Fibroblast of lung (primary cell): ENCODE measurements at regions not wholly inside any gene's neighbourhood (a gene's known extent, or its start where the extent isn't known, plus 50 kb on each side); places are given as distances from the start of the nearest gene placed in this dataset.

Source experiments
- DNase-seq, 2 donors: peaks; one replicate each; pipeline versions ENCODE4 v3.0.0 to v3.0.0-alpha.2; 2010; ENCODE audit warnings: low read depth in 2 of 2
- H2AFZ ChIP-seq: 2 replicates; pipeline ENCODE4 v1.5.1; 2012; ENCODE audit warnings: low read length, control low read depth, inconsistent platforms
- H3K27ac ChIP-seq: 2 replicates; pipeline ENCODE4 v1.5.1; 2011; ENCODE audit warnings: low read length, control low read depth; ENCODE audit not compliant: insufficient read depth
- H3K27me3 ChIP-seq: 2 replicates; pipeline ENCODE4 v1.5.1; 2011; ENCODE audit warnings: mild to moderate bottlenecking, low read length; ENCODE audit not compliant: control insufficient read depth, insufficient read depth
- H3K36me3 ChIP-seq: 2 replicates; pipeline ENCODE4 v1.5.1; 2011; ENCODE audit warnings: low read length; ENCODE audit not compliant: control insufficient read depth, insufficient read depth
- H3K4me1 ChIP-seq: 2 replicates; pipeline ENCODE4 v1.5.1; 2011; ENCODE audit warnings: low read length; ENCODE audit not compliant: control insufficient read depth, insufficient read depth; ENCODE audit errors: extremely low read depth
- H3K4me2 ChIP-seq: 2 replicates; pipeline ENCODE4 v1.5.1; 2011; ENCODE audit warnings: low read length, control low read depth; ENCODE audit not compliant: insufficient read depth; ENCODE audit errors: extremely low read depth
- H3K4me3 ChIP-seq, 4 experiments: fragments of 200-600 bp in 1 of 4; sonication (generic) in 1 of 4; replicated peaks in 1 of 4; 2 replicates each; pipeline ENCODE4 v1.5.1; 2011 to 2016; ENCODE audit warnings: low read length in 4 of 4, low read depth in 3 of 4, mild to moderate bottlenecking in 3 of 4, control low read depth in 2 of 4, inconsistent platforms in 1 of 4, mixed read lengths in 1 of 4; ENCODE audit not compliant: insufficient read depth in 1 of 4; ENCODE audit errors: control extremely low read depth in 1 of 4
- H3K79me2 ChIP-seq: 2 replicates; pipeline ENCODE4 v1.5.1; 2012; ENCODE audit warnings: mild to moderate bottlenecking, low read length, inconsistent platforms; ENCODE audit not compliant: control insufficient read depth, insufficient read depth
- H3K9ac ChIP-seq: 2 replicates; pipeline ENCODE4 v1.5.1; 2011; ENCODE audit warnings: mild to moderate bottlenecking, low read length, control low read depth; ENCODE audit not compliant: insufficient read depth
- H3K9me3 ChIP-seq: 2 replicates; pipeline ENCODE4 v1.5.1; 2012; ENCODE audit warnings: low read depth, low read length; ENCODE audit not compliant: control insufficient read depth, insufficient read depth
- H4K20me1 ChIP-seq: 2 replicates; pipeline ENCODE4 v1.5.1; 2011; ENCODE audit warnings: low read length; ENCODE audit not compliant: control insufficient read depth, insufficient read depth; ENCODE audit errors: extremely low read depth
- EZH2 ChIP-seq: IDR thresholded peaks from 2 replicates; pipeline ENCODE4 v1.5.1; 2012; ENCODE audit warnings: low read length, control low read depth, mild to moderate bottlenecking; ENCODE audit errors: missing control alignments
- TF ChIP-seq, protein P1 (sequence below), 2 donors: IDR thresholded peaks in 1 of 2; conservative IDR thresholded peaks in 1 of 2; 1 replicate in 1 of 2; 2 replicates in 1 of 2; pipeline ENCODE4 v1.5.1; 2011 to 2012; ENCODE audit warnings: low read length in 2 of 2, control low read depth in 1 of 2, inconsistent platforms in 1 of 2, low read depth in 1 of 2, mild to moderate bottlenecking in 1 of 2

DNA sequence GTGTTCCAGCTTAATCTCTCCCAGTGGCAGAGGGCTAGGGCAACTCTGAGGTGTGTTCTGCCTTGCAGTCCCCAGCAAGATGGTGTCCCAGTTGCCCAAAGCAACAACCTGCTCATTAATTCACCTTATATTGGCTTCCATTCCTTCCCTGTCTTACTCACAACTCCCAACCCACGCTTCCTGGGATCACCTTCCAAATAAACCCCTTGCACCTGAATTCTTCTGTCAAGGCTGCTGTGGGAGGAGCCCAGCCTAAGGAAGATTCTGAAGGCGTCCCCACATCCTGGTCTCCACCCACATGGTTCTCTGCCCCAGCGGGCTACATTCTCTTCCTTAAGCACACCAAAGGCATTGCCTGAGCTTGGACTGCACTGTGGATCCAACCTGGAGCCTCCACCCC, 116.6 kb upstream of the MAFB start:
- H3K27me3 ChIP-seq, result no peaks in the 10 kb centered on the region
- no peaks in the 10 kb centered on the region for H3K79me2 ChIP-seq
- no peak for TF ChIP-seq EZH2
- TF ChIP-seq, protein P1, sequence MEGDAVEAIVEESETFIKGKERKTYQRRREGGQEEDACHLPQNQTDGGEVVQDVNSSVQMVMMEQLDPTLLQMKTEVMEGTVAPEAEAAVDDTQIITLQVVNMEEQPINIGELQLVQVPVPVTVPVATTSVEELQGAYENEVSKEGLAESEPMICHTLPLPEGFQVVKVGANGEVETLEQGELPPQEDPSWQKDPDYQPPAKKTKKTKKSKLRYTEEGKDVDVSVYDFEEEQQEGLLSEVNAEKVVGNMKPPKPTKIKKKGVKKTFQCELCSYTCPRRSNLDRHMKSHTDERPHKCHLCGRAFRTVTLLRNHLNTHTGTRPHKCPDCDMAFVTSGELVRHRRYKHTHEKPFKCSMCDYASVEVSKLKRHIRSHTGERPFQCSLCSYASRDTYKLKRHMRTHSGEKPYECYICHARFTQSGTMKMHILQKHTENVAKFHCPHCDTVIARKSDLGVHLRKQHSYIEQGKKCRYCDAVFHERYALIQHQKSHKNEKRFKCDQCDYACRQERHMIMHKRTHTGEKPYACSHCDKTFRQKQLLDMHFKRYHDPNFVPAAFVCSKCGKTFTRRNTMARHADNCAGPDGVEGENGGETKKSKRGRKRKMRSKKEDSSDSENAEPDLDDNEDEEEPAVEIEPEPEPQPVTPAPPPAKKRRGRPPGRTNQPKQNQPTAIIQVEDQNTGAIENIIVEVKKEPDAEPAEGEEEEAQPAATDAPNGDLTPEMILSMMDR (conservative IDR thresholded peaks at IDR 0.05 in 1 of 2, IDR thresholded peaks at IDR 0.05 in 1 of 2; ENCODE audit: low read depth in 1 of 2, low read length in 2 of 2), result no peak
- no peak overlapping the region for H3K9ac ChIP-seq
- no peak overlapping the region for H2AFZ ChIP-seq
- no peaks in the 10 kb centered on the region for H4K20me1 ChIP-seq
- no peak overlapping the region for H3K4me2 ChIP-seq
- H3K4me1 ChIP-seq, result no peaks in the 10 kb centered on the region
- H3K9me3 ChIP-seq, result no peaks in the 10 kb centered on the region
- no peak overlapping the region for H3K4me3 ChIP-seq
- H3K27ac ChIP-seq, result no peak overlapping the region
- no peak for DNase-seq
- no peaks in the 10 kb centered on the region for H3K36me3 ChIP-seq

DNA sequence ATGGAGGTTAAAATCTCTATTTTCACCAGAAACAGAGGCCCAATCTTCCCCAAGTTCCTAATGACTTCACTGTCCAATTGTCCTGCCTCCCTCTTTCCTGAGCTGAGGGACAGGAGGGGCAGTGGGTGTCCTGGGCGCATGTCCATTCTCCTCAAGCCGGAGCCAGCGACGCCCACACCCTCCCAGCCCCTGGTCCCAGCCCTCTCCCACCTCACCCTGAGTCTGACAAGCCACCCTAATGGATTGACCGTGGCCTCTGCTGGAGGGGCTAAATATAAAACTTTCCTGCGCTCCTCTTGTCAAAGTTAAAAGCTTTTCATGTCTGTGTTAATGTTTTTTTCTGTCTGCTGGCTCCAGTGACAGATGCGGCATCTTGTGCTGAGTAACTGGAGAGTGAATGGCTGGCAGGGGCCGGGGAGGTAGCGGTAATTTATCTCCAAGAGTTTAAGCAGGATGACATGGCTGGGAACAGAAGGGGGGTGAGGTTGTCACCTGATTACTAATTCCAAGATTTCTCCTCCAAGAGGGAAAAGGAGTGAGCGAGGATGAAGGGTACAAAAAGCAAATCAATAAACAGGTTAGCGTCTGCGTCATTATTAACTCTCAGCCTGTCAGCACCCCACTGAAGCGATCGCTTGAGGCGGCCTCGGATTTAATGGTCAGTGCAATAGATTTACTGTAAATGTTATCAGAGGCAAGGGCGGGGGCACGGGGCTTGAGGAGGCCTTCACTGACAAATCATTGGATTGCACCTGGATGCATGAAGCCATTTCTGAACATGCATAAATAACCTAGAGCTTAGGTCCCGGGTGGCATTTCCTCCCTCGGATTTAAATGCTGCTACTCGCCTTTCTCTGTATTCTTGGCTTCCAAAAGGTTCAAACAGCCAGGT, 118.1 kb upstream of the MAFB start:
- no peak overlapping the region for H3K27ac ChIP-seq
- TF ChIP-seq, protein P1 (conservative IDR thresholded peaks at IDR 0.05 in 1 of 2, IDR thresholded peaks at IDR 0.05 in 1 of 2; ENCODE audit: low read depth in 1 of 2, low read length in 2 of 2), result no peak
- TF ChIP-seq EZH2, result no peak

DNA sequence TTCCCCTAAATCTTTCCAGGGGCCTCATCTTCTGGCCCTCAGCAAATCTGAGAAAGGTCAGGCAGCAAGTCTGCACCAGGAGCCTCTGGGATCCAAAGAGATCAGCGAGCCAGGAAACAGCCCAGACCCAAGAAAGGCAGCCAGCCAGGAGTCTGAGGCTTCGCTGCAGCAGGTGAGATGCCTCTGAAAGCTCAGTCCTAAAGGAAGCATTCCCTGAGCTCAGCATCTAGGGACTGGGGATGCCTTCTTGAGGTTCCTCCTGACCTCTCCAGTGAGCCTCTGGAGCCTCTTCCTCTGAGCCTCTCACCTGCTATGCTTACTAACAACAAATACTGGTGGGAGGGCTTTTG, 118.8 kb upstream of the MAFB start:
- TF ChIP-seq EZH2, result no peak
- TF ChIP-seq, protein P1 (conservative IDR thresholded peaks at IDR 0.05 in 1 of 2, IDR thresholded peaks at IDR 0.05 in 1 of 2; ENCODE audit: low read depth in 1 of 2, low read length in 2 of 2), result no peak
- no peak overlapping the region for H3K27ac ChIP-seq
- no peak overlapping the region for H2AFZ ChIP-seq
- H3K36me3 ChIP-seq, result no peaks in the 10 kb centered on the region
- no peaks in the 10 kb centered on the region for H3K27me3 ChIP-seq
- no peak overlapping the region for H3K9ac ChIP-seq
- H3K4me1 ChIP-seq, result no peaks in the 10 kb centered on the region
- DNase-seq, result no peak
- no peak overlapping the region for H3K4me3 ChIP-seq
- H3K9me3 ChIP-seq, result no peaks in the 10 kb centered on the region
- H3K79me2 ChIP-seq, result no peaks in the 10 kb centered on the region
- H4K20me1 ChIP-seq, result no peaks in the 10 kb centered on the region
- no peak overlapping the region for H3K4me2 ChIP-seq

More for the DNA sequence above, 118.1 kb upstream of the MAFB start:
- Histone ChIP-seq H3K4me3 (no peak overlapping the region), H3K9me3 (no peaks in the 10 kb centered on the region), H3K79me2 (no peaks in the 10 kb centered on the region), H2AFZ (no peak overlapping the region), H3K36me3 (no peaks in the 10 kb centered on the region), H3K4me1 (no peaks in the 10 kb centered on the region), H3K9ac (no peak overlapping the region), H3K27me3 (no peaks in the 10 kb centered on the region), H3K4me2 (no peak overlapping the region), H4K20me1 (no peaks in the 10 kb centered on the region)
- no peak for DNase-seq
